ENCODE measurements at regions not wholly inside any gene's neighbourhood (a gene's known extent, or its start where the extent isn't known, plus 50 kb on each side); places are given as distances from the start of the nearest gene placed in this dataset.

DNA sequence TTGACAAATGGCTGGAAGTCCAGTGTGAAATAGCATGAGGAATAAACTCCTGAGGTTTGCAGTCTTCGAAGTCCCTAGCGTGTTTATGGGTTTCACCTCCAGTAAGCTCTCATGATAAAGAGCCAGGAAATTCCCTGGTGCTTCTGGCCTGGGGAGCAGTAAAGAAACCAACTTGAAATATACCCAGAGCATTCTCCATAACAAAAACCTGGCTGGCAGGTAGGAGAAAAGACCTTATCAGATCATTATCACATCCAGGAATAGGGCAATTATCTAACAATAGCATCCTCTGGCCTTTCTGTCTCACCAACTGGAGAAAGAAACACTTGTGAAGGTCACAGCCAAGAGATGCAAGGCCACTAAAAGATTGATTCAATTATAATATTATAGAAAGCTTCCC lies 513.6 kb upstream of the LRRTM4 start:
- no peak for DNase-seq

DNA sequence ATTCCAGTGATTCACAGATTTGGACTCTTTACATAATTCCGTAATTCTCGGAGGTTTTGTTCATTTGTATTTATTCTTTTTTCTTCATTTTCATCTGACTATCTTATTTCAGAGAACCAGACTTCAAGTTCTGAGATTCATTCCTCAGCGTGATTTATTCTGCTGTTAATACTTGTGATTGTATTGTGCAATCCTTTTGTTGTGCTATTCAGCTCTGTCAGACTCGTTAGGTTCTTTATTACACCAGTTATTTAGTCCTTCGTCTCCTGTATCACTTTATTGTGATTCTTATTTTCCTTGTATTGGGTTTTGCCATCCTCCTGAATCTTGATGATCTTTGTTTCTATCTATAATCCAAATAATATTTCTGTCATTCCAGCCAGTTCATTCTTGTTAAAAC lies 529.3 kb upstream of the LRRTM4 start:
- no peak for DNase-seq

- DNase-seq, result no peak
These were observed 534.8 kb upstream of the LRRTM4 start for GRCh38 chr2:78056976-78057375.

DNA sequence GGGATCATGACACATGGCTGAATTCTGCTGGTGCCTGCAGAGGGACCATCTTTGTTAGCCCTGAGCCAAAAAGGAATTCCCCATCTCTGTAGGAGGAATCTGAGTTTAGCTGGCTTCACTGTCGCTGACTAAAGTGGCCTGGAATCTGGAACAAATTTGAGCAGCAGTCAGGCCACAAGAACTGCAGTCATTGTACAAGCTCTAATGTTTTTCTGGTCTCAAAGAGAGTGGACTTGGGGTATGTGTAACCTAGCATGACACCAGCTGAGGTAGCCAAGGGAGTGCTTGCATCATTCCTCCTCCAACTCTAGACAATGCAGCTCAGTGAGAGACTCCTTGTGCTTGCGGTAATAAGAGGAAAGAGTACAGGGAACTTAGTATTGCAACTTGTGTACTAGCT lies 539.1 kb upstream of the LRRTM4 start:
- DNase-seq, result no peak

DNA sequence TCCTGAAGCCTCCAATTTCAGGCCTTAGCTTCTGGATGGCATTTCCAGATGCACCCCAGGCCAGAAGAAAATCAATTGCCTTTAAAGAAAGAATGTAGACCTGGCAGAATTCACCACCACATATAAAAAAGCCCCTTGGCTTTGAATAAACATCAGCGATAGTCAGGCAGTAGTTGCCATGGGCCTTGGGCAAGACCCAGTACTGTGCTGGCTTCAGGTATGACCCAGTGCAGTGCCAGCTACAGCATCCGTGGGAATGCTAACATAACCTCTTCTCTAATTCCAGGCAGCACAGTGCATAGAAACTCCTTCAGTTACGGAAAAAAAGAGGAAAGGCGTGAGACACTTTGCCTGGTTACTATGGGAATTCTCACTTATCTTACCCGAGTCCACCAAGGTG lies 539.6 kb upstream of the LRRTM4 start:
- no peak for DNase-seq

DNA sequence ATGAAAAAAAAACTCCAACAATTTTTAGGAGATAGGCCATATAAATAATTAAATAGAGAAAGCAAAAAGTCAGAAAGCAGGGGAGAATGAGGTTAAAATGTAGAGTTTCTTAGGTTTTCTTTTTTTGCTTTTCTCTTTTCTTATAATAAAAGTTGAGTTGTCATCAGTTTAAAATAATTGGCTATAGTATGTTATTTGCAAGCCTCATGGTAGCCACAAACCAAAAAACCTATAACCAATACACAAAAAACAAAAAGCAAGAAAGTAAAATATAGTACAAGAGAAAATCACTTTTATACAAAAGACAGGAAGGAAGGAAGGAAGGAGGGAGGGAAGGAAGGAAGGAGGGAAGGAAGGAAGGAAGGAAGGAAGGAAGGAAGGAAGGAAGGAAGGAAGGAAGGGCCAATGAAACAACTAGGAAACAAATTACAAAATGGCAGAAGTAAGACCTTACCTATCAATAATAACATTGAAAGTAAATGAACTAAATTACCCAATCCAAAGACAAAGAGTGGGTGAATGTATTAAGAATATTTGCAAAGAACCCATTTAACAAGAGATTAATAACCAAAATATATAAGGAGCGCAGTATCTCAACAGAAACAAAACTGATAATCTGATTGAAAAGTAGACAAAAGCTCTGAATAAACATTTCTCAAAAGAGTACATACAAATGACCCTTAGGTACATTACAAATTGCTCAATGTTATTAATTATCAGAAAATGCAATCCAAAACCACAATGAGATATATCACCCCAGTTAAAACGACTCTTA lies 541.3 kb upstream of the LRRTM4 start:
- no peak for DNase-seq

DNA sequence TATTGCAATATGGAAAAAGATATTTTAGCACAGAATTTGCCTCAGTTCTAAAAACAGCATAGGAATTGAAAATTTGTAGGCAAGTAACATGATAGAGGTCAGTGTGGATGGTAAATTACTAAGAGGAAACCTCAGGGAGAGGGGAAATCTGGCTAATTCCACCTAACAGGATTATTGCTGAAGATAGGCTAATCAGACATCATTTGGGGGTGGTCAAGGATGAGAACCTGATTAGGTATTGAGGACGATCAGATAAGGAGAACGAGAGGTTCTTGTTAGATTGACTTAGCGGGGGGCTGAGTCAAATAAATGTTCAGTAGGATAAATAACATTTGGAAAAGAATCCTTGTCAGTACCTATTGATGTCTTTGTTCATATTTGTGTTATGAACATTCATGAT lies 543.2 kb upstream of the LRRTM4 start:
- no peak for DNase-seq

- peak; percentile 16 for DNase-seq
These were observed 546.6 kb upstream of the LRRTM4 start for GRCh38 chr2:78068808-78069207.

- DNase-seq, result no peak
These were observed 548.5 kb upstream of the LRRTM4 start for GRCh38 chr2:78070693-78071092.

DNA sequence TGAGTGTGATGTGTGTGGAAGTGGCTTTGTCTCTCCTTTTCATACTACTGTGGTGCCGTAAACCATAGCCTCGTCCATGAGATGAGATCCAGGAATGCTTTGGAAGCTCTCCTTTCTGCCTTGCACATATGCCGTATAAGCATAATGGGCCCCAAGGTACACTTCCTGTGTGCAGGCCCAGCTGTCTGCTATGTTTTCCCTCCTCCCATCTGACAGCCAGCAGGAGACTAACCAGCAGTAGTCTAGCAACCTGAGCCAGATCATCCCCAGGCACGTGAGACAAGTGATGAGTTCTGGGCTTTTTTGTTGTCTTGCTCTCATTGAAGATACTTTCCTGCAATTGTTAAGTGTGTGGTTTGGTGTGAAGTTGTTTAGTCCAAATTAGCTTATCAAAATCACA lies 555.5 kb upstream of the LRRTM4 start:
- no peak for DNase-seq

DNA sequence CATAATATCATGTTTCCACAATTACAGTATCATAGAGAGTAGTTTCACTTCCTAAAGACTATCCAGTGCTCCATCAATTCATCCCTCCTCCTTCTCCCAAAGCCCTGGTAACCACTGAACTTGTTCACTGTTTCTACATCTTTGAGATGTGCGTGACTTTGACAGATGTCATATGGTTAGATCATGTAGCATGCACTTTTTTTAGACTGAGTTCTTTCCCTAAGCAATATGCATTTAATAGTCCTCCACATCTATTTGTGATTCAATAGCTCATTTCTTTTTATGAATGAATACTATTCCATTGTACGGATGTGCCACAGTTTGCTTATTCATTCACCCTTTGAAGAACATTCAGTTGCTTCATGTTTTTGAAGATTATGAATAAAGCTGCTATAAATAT lies 560.4 kb upstream of the LRRTM4 start:
- no peak for DNase-seq

- no peak for DNase-seq
These were observed 571.3 kb upstream of the LRRTM4 start for GRCh38 chr2:78093436-78093835.

- no peak for DNase-seq
These were observed 587.1 kb upstream of the LRRTM4 start for GRCh38 chr2:78109272-78109671.

DNA sequence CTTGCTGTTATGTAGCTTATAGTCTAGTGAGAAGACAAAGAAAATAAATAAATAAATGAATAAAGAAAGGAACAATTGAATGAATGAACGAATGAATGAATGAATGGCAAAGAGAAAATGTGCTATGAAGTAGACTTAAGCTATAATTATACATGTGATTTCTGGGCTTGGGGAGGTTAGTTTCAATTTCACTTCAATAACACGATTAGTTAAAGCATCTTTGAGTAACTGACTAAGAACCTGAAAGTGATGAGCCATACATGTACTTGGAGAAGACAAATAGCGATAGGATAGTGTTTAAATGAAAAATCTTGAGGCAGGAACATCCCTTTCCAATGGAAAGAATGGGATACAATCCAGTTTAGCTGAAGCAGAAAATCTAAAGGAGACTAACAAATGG lies 593.1 kb upstream of the LRRTM4 start:
- no peak for DNase-seq

- no peak for DNase-seq
These were observed 595.9 kb upstream of the LRRTM4 start for GRCh38 chr2:78118037-78118436.

- DNase-seq, result no peak
These were observed 598.1 kb upstream of the LRRTM4 start for GRCh38 chr2:78120275-78120674.

DNA sequence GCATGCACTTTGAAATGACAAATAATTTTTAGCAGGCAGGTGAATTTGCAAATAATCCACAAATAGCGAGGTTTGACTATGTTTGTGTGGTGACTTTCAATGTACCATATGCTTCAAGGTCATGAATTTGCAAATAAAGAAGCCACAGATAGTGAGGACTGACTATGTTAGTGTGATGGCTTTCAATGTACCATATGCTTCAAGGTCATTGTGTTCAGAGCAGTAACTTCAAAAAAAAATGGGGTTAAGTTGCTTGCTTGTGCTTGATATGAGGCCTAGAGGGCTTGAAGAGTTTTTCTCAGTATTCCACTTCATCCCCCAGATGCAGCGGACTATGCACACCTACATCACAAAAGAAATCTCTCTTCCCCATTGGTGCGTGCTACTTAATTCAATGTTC lies 602.9 kb upstream of the LRRTM4 start:
- DNase-seq, result no peak

- no peak for DNase-seq
These were observed 605.2 kb upstream of the LRRTM4 start for GRCh38 chr2:78127424-78127823.

- DNase-seq, result no peak
These were observed 610.5 kb upstream of the LRRTM4 start for GRCh38 chr2:78132391-78133370.

GRCh38 chr2:78145395-78145996 lies 623.3 kb upstream of the LRRTM4 start:
- no peak for DNase-seq

DNA sequence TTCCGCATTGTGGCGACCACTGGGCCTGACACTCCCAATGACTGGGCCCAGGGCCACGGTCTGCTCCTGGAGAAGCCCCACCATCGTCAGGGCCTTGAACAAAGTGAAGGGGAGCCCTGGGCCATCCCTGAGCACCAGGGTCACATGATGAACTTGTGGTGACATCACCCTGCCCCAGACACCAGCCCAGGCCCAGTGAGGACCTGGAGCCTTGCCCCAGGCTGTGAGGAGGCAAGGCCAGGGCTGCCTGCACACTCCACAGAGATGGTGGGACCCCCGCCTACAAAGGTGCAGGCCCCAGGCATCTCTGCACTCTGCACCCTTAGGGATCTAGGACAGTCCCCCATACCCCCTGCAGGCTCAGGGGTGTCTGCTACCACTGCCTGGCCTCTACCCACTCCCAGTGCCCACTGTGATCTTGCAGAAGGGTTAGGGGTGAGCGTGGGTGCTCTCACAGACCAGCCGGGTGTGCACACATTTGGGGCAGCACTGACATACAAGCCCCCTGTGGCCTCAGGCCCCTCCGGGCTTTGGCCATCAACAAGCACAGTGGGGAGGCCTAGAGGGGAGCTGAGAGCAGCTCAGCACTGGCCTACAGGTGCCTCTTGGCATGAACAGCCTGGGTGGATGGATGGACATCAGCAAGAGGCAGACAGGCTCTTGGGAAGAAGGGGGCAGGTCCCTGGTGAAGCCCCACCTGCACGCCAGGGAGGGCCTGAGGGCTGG lies 624.0 kb upstream of the LRRTM4 start:
- no peak for DNase-seq

GRCh38 chr2:78147466-78147865 lies 625.3 kb upstream of the LRRTM4 start:
- DNase-seq, result no peak

DNA sequence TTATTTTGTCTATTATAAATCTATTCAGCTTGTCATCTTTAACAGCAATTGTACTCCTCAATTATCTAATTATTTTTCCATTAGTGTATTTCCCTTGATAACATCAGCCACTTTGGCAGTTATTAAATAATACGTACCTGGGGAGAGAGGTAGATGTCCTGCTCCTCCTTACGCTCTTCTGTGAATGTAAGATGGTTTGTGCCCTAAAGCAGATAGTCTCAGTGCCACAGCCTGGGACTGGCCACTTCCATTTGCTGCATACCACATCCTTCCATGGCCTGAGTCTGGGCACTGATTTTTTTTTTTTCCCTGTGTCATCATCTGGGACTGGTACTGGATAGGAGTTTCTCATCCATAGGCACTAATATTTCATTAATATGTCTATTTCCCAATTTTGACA lies 632.4 kb upstream of the LRRTM4 start:
- no peak for DNase-seq

Data from NCI-H1417 treated with DMSO at 0.1 percent for 48 hours (cell line).